Right atrium auricular region (tissue), 2 donors: ENCODE measurements at regions not wholly inside any gene's neighbourhood (a gene's known extent, or its start where the extent isn't known, plus 50 kb on each side); places are given as distances from the start of the nearest gene placed in this dataset.

Source experiments
- DNase-seq: peaks from one replicate; pipeline ENCODE4 v3.0.0-alpha.2; 2019; ENCODE audit warnings: low spot score
- H3K27ac ChIP-seq, 2 donors: fragments of 200-600 bp; sonication (generic); 1 replicate in 1 of 2; 2 replicates in 1 of 2; pipeline ENCODE4 v1.5.1; 2016 to 2019
- H3K27me3 ChIP-seq, 2 donors: fragments of 200-600 bp; sonication (generic); one replicate each; pipeline versions ENCODE4 v1.5.1 to v1.6.0; 2017 to 2019
- H3K36me3 ChIP-seq: fragments of 200-600 bp; sonication (generic); one replicate; pipeline ENCODE4 v1.5.1; 2016
- H3K4me1 ChIP-seq, 2 donors: fragments of 200-600 bp; sonication (generic); one replicate each; pipeline versions ENCODE4 v1.5.1 to v1.6.0; 2017 to 2019
- H3K4me3 ChIP-seq, 2 donors: fragments of 200-600 bp; sonication (generic); 1 replicate in 1 of 2; 2 replicates in 1 of 2; pipeline ENCODE4 v1.5.1; 2017 to 2019; ENCODE audit warnings: mild to moderate bottlenecking in 1 of 2, moderate library complexity in 1 of 2
- H3K9me3 ChIP-seq, 2 donors: fragments of 200-600 bp; sonication (generic); one replicate each; pipeline ENCODE4 v1.5.1; 2019
- TF ChIP-seq, protein P1 (sequence below), 2 donors: fragments of 200-600 bp; sonication (generic); IDR thresholded peaks; one replicate each; pipeline ENCODE4 v1.5.1; 2019; ENCODE audit warnings: antibody characterized with exemption in 2 of 2

GRCh38 chr12:92553389-92553788 lies 149.4 kb upstream of the PLEKHG7 start:
- Histone ChIP-seq H3K9me3 (no peaks in the 10 kb centered on the region), H3K4me3 (no peak overlapping the region), H3K36me3 (no peaks in the 10 kb centered on the region), H3K4me1 (peaks cover 0 to 41% of the 10 kb centered on the region in 2 donors), H3K27ac (peak overlapping the region; percentile 84 to 85), H3K27me3 (no peaks in the 10 kb centered on the region)
- TF ChIP-seq, protein P1, sequence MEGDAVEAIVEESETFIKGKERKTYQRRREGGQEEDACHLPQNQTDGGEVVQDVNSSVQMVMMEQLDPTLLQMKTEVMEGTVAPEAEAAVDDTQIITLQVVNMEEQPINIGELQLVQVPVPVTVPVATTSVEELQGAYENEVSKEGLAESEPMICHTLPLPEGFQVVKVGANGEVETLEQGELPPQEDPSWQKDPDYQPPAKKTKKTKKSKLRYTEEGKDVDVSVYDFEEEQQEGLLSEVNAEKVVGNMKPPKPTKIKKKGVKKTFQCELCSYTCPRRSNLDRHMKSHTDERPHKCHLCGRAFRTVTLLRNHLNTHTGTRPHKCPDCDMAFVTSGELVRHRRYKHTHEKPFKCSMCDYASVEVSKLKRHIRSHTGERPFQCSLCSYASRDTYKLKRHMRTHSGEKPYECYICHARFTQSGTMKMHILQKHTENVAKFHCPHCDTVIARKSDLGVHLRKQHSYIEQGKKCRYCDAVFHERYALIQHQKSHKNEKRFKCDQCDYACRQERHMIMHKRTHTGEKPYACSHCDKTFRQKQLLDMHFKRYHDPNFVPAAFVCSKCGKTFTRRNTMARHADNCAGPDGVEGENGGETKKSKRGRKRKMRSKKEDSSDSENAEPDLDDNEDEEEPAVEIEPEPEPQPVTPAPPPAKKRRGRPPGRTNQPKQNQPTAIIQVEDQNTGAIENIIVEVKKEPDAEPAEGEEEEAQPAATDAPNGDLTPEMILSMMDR (IDR thresholded peaks at IDR 0.05): no peak
- DNase-seq: peak; percentile 78

GRCh38 chr12:92552412-92553108 lies 150.2 kb upstream of the PLEKHG7 start:
- Histone ChIP-seq H3K36me3 (no peaks in the 10 kb centered on the region), H3K27me3 (no peaks in the 10 kb centered on the region), H3K9me3 (no peaks in the 10 kb centered on the region), H3K4me3 (no peak overlapping the region), H3K27ac (peak overlapping the region; percentile 84 to 85), H3K4me1 (peaks cover 0 to 41% of the 10 kb centered on the region in 2 donors)
- TF ChIP-seq, protein P1 (IDR thresholded peaks at IDR 0.05): no peak
- DNase-seq: no peak

- Histone ChIP-seq H3K9me3 (no peaks in the 10 kb centered on the region), H3K27ac (peak overlapping the region; percentile 84 to 85), H3K27me3 (no peaks in the 10 kb centered on the region), H3K4me3 (no peak overlapping the region), H3K36me3 (no peaks in the 10 kb centered on the region), H3K4me1 (peaks cover 0 to 41% of the 10 kb centered on the region in 2 donors)
- TF ChIP-seq, protein P1 (IDR thresholded peaks at IDR 0.05): no peak
- DNase-seq: no peak
These were observed 150.9 kb upstream of the PLEKHG7 start for GRCh38 chr12:92551853-92552397.

GRCh38 chr12:92551210-92551609 lies 151.6 kb upstream of the PLEKHG7 start:
- H3K27ac ChIP-seq: peak overlapping the region; percentile 84 to 85
- TF ChIP-seq, protein P1 (IDR thresholded peaks at IDR 0.05): no peak
- no peaks in the 10 kb centered on the region for H3K9me3 ChIP-seq
- no peak overlapping the region for H3K4me3 ChIP-seq
- peaks cover 0 to 41% of the 10 kb centered on the region in 2 donors for H3K4me1 ChIP-seq
- no peaks in the 10 kb centered on the region for H3K36me3 ChIP-seq
- DNase-seq: no peak
- H3K27me3 ChIP-seq: no peaks in the 10 kb centered on the region

DNA sequence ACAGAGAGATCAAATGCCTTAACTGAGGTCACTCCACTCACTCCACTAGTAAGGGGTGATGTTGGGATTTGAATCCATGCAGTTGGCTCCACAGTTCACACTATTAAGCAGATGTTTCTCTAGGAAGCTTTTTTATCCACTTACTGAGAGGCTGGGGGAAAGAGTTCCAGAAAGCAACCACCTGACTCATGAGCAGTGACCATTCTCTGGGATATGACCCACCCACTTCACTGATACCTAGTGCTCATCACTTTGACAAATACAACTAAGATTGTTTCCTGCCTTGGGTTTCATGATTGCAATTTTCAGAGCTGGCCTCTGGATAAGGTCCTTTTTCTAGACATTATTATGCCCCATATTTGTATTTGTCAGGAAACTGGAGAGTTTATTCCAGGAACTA lies 152.1 kb upstream of the PLEKHG7 start:
- Histone ChIP-seq H3K27ac (peak overlapping the region in 1 of 2 donors; percentile 85), H3K4me1 (peaks cover 0 to 40% of the 10 kb centered on the region in 2 donors), H3K27me3 (no peaks in the 10 kb centered on the region), H3K4me3 (no peak overlapping the region), H3K36me3 (no peaks in the 10 kb centered on the region), H3K9me3 (no peaks in the 10 kb centered on the region)
- TF ChIP-seq, protein P1 (IDR thresholded peaks at IDR 0.05): no peak
- no peak for DNase-seq
